SU-DHL-6 (cell line): ENCODE measurements at regions not wholly inside any gene's neighbourhood (a gene's known extent, or its start where the extent isn't known, plus 50 kb on each side); places are given as distances from the start of the nearest gene placed in this dataset.

Experiments
- EZH2phosphoT487 ChIP-seq: fragments of 200-600 bp; sonication (generic), shearing (Covaris generic); conservative IDR thresholded peaks from 2 replicates; pipeline ENCODE4 v1.6.1; 2018; ENCODE audit warnings: mild to moderate bottlenecking, antibody characterized with exemption, low read length, moderate library complexity, mixed read lengths
- TF ChIP-seq, protein P1 (sequence below): fragments of 200-600 bp; sonication (generic); IDR thresholded peaks from one replicate; pipeline ENCODE4 v1.5.1; 2017; ENCODE audit warnings: antibody characterized with exemption, mild to moderate bottlenecking, low read length, moderate library complexity; ENCODE audit not compliant: insufficient read depth, poor library complexity, severe bottlenecking

GRCh38 chr12:74051848-74052247, 485.8 kb upstream of the ATXN7L3B start:
- TF ChIP-seq, protein P1, sequence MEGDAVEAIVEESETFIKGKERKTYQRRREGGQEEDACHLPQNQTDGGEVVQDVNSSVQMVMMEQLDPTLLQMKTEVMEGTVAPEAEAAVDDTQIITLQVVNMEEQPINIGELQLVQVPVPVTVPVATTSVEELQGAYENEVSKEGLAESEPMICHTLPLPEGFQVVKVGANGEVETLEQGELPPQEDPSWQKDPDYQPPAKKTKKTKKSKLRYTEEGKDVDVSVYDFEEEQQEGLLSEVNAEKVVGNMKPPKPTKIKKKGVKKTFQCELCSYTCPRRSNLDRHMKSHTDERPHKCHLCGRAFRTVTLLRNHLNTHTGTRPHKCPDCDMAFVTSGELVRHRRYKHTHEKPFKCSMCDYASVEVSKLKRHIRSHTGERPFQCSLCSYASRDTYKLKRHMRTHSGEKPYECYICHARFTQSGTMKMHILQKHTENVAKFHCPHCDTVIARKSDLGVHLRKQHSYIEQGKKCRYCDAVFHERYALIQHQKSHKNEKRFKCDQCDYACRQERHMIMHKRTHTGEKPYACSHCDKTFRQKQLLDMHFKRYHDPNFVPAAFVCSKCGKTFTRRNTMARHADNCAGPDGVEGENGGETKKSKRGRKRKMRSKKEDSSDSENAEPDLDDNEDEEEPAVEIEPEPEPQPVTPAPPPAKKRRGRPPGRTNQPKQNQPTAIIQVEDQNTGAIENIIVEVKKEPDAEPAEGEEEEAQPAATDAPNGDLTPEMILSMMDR: no peak
- TF ChIP-seq EZH2phosphoT487: no peak
